ENCODE measurements at regions not wholly inside any gene's neighbourhood (a gene's known extent, or its start where the extent isn't known, plus 50 kb on each side); places are given as distances from the start of the nearest gene placed in this dataset.

DNA sequence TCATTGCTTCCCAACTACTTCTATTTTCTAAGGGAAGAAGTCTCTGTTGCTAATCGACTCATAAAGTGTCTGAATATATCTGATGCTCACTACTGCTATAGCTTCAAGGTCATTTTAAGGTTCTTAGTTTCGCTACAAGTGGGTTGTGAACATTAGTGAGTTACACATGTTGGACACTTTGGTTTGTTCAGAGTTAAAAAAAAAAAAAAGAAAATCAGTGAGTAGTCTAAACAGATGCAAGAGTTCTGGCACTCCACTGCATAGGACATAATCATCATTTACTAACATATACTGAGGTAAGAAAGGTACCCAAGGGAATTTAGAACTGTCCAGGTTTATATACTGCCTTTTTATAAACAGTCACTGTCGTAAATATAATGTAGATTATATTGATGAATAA lies 108.8 kb downstream of the KLF12 start:
- WGBS, 2 experiments = 89 to 97% methylated on average over 2 of the region's 3 CpGs
- Histone ChIP-seq H3K27me3 (ENCODE audit: control insufficient read depth, insufficient read depth, low read length, poor library complexity, severe bottlenecking) (no peaks in the 10 kb centered on the region), H3K36me3 (ENCODE audit: control insufficient read depth, insufficient read depth, low read length) (no peaks in the 10 kb centered on the region), H3K4me3 (ENCODE audit: insufficient read depth, low read depth, low read length) (no peak overlapping the region), H3K9me3 (ENCODE audit: control insufficient read depth, low read length) (no peaks in the 10 kb centered on the region), H3K27ac (ENCODE audit: insufficient read depth, low read depth, low read length, poor library complexity, severe bottlenecking) (no peak overlapping the region), H3K4me1 (ENCODE audit: control insufficient read depth, insufficient read depth, low read length) (peaks cover 9% of the 10 kb centered on the region)

DNA sequence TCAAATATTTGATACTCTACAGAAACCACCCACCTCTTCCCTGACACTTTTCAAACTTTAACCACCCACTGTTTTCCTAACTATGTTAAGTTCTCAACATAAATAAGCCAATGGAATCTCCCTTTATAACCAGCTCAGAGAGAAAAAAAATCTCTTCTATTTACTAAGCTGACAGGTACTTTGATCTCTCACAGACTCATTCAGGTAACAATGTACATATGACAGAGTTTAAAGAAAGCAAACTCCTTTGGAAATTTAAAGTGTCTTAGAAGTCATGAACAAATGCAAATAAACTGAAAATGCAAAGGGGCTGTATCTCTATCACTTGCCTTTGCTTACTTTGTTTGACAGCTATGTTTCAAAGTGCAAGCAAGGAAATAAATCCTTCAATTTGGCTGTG lies 109.3 kb downstream of the KLF12 start:
- Histone ChIP-seq H3K9me3 (ENCODE audit: control insufficient read depth, low read length) (no peaks in the 10 kb centered on the region), H3K36me3 (ENCODE audit: control insufficient read depth, insufficient read depth, low read length) (no peaks in the 10 kb centered on the region), H3K4me3 (ENCODE audit: insufficient read depth, low read depth, low read length) (no peak overlapping the region), H3K4me1 (ENCODE audit: control insufficient read depth, insufficient read depth, low read length) (peaks cover 9% of the 10 kb centered on the region), H3K27ac (ENCODE audit: insufficient read depth, low read depth, low read length, poor library complexity, severe bottlenecking) (no peak overlapping the region), H3K27me3 (ENCODE audit: control insufficient read depth, insufficient read depth, low read length, poor library complexity, severe bottlenecking) (no peaks in the 10 kb centered on the region)

DNA sequence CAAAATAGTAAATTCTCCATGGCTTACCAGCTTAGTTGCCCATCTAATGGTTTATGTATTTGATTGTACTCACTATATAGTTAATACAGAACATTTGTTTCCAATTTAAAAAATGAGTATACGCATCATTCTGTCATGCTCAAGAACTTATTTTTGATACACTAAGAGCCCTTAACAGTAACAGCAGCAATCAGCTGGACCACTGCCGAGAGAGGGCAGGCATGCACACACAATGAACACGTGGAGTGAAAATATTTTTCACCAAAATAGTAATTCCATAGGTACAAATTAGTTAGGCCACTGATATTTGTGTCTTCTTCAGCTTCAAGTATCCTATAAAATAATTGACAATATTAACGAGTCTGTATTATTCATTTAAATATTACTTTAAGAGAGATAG lies 109.9 kb downstream of the KLF12 start:
- no peaks in the 10 kb centered on the region for H3K9me3 ChIP-seq (ENCODE audit: control insufficient read depth, low read length)
- peaks cover 9% of the 10 kb centered on the region for H3K4me1 ChIP-seq (ENCODE audit: control insufficient read depth, insufficient read depth, low read length)
- 79 to 93% methylated on average over 3 of the region's 4 CpGs for WGBS, 2 experiments
- no peak overlapping the region for H3K27ac ChIP-seq (ENCODE audit: insufficient read depth, low read depth, low read length, poor library complexity, severe bottlenecking)
- H3K27me3 ChIP-seq (ENCODE audit: control insufficient read depth, insufficient read depth, low read length, poor library complexity, severe bottlenecking) = no peaks in the 10 kb centered on the region
- H3K4me3 ChIP-seq (ENCODE audit: insufficient read depth, low read depth, low read length) = no peak overlapping the region
- no peaks in the 10 kb centered on the region for H3K36me3 ChIP-seq (ENCODE audit: control insufficient read depth, insufficient read depth, low read length)

DNA sequence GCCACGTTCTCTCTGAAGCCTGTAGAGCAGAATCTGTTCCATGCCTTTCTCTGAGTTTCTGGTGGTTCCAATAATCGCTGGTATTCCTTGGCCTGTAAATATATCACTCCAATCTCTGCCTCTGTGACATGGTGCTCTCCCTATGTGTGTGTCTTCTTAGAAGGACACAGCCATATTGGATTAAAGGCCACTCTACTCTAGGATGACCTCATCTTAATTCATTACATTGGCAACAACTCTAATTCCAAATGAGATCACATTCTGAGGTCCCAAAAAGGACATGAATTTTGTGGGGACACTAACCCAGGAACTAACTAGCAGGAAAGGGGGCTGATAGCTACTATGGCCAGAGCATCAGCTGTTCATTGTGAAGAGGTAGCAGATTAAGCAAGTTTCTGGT lies 110.7 kb downstream of the KLF12 start:
- H3K36me3 ChIP-seq (ENCODE audit: control insufficient read depth, insufficient read depth, low read length) = no peaks in the 10 kb centered on the region
- H3K4me1 ChIP-seq (ENCODE audit: control insufficient read depth, insufficient read depth, low read length) = peaks cover 9% of the 10 kb centered on the region
- WGBS, 2 experiments = 90 to 96% methylated on average over 2 of the region's 2 CpGs
- no peaks in the 10 kb centered on the region for H3K27me3 ChIP-seq (ENCODE audit: control insufficient read depth, insufficient read depth, low read length, poor library complexity, severe bottlenecking)
- H3K9me3 ChIP-seq (ENCODE audit: control insufficient read depth, low read length) = no peaks in the 10 kb centered on the region
- H3K4me3 ChIP-seq (ENCODE audit: insufficient read depth, low read depth, low read length) = no peak overlapping the region
- H3K27ac ChIP-seq (ENCODE audit: insufficient read depth, low read depth, low read length, poor library complexity, severe bottlenecking) = no peak overlapping the region

DNA sequence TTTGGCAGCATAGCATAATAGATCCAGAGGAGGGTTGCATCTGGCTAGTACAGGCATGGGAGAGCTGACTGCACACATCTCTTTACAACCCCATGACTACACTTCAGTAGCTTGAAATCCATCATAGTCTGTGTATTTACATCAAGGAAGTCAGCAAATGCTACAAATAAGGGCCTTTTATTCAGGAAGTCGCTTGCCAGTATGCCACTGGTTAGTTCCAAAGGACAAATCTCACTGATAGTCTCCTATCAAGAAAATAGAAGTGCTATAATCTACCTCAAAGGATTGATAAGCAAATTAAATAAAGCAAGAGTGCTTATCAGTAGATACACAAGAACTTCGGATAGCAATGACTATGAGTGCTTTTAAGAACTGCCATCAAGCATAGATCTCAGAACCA lies 112.7 kb downstream of the KLF12 start:
- Histone ChIP-seq H3K4me1 (ENCODE audit: control insufficient read depth, insufficient read depth, low read length) (no peaks in the 10 kb centered on the region), H3K27me3 (ENCODE audit: control insufficient read depth, insufficient read depth, low read length, poor library complexity, severe bottlenecking) (no peaks in the 10 kb centered on the region), H3K9me3 (ENCODE audit: control insufficient read depth, low read length) (no peaks in the 10 kb centered on the region), H3K36me3 (ENCODE audit: control insufficient read depth, insufficient read depth, low read length) (no peaks in the 10 kb centered on the region), H3K4me3 (ENCODE audit: insufficient read depth, low read depth, low read length) (no peak overlapping the region), H3K27ac (ENCODE audit: insufficient read depth, low read depth, low read length, poor library complexity, severe bottlenecking) (no peak overlapping the region)
- WGBS, 2 experiments = 89 to 100% methylated on average over 2 of the region's 2 CpGs

DNA sequence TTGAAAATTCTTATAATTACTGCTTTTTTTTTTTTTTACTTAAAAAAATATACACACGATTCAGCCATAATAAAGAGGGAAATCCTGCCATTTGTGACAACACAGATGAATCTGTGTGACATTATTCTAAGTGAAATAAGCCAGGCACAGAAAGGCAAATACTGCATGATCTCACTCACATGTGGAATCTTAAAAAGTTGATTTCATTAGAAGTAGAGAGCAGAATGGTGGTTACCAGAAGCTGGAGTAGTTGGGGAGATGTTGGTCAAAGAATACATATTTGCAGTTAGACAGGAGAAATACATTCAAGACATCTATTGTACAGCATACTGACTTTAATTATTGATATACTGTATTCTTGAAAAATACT lies 116.2 kb downstream of the KLF12 start:
- Histone ChIP-seq H3K27ac (ENCODE audit: insufficient read depth, low read depth, low read length, poor library complexity, severe bottlenecking) (no peak overlapping the region), H3K4me1 (ENCODE audit: control insufficient read depth, insufficient read depth, low read length) (no peaks in the 10 kb centered on the region), H3K36me3 (ENCODE audit: control insufficient read depth, insufficient read depth, low read length) (no peaks in the 10 kb centered on the region), H3K4me3 (ENCODE audit: insufficient read depth, low read depth, low read length) (no peak overlapping the region), H3K27me3 (ENCODE audit: control insufficient read depth, insufficient read depth, low read length, poor library complexity, severe bottlenecking) (no peaks in the 10 kb centered on the region), H3K9me3 (ENCODE audit: control insufficient read depth, low read length) (no peaks in the 10 kb centered on the region)
- 91% methylated on average over 1 of the region's 1 CpG; no CpG with 5 or more reads in 1 of the 2 experiments for WGBS, 2 experiments

DNA sequence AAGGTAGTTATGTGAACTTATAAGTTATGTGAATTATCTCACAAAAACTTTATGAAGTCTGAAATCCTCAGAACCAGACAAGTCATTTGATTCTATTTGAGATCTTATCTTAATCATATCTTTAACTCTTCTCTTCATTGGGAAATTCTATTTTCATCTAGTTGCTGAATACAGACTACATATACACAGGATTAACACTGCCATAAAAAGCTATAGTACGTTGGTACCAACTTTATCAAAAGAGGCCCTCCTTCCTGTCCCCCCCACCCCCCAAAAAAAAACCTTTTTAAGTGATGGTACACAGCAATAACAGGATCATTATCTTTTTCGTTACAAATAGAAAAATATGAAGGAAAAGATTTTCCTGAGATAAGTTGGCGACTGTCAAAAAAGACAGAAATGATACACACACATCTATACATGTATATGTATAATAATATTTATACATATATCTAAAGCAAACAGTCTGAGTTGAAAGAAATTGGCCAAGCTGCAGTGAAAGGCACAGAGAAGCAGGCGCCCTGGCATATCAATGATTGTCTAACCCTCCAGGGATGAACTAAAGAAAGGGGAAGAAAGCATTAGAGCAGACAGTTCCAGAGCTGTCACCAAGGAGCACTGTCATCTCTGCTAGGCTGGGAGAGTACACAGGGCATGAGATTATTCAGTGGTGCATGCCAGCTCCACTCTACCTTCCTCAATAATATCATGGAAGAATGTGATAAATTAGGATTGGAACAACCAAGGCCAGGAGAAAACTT lies 116.7 kb downstream of the KLF12 start:
- H3K4me1 ChIP-seq (ENCODE audit: control insufficient read depth, insufficient read depth, low read length) = no peaks in the 10 kb centered on the region
- H3K9me3 ChIP-seq (ENCODE audit: control insufficient read depth, low read length) = no peaks in the 10 kb centered on the region
- WGBS, 2 experiments = 93 to 98% methylated on average over 2 of the region's 4 CpGs
- no peak overlapping the region for H3K4me3 ChIP-seq (ENCODE audit: insufficient read depth, low read depth, low read length)
- H3K36me3 ChIP-seq (ENCODE audit: control insufficient read depth, insufficient read depth, low read length) = no peaks in the 10 kb centered on the region
- no peaks in the 10 kb centered on the region for H3K27me3 ChIP-seq (ENCODE audit: control insufficient read depth, insufficient read depth, low read length, poor library complexity, severe bottlenecking)
- no peak overlapping the region for H3K27ac ChIP-seq (ENCODE audit: insufficient read depth, low read depth, low read length, poor library complexity, severe bottlenecking)

DNA sequence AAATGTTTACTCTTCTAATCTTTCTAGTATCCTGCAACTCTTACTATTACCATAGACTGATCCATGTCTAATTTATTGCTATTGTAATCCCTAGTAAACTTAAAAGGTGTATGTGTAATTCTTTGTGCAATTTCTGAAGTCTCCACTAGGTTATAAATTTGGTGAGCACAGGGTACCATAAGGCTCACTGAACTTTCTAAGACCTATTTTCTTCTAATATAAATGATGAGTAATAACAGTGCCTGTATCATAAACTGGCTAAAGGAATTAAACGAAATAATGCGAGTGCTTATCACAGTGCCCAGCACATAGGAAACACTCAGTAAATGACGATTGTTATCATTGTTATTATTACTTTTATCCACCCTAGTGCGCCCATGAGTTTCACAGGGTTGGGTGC lies 119.1 kb downstream of the KLF12 start:
- Histone ChIP-seq H3K36me3 (ENCODE audit: control insufficient read depth, insufficient read depth, low read length) (no peaks in the 10 kb centered on the region), H3K4me1 (ENCODE audit: control insufficient read depth, insufficient read depth, low read length) (no peaks in the 10 kb centered on the region), H3K4me3 (ENCODE audit: insufficient read depth, low read depth, low read length) (no peak overlapping the region), H3K9me3 (ENCODE audit: control insufficient read depth, low read length) (no peaks in the 10 kb centered on the region), H3K27me3 (ENCODE audit: control insufficient read depth, insufficient read depth, low read length, poor library complexity, severe bottlenecking) (no peaks in the 10 kb centered on the region), H3K27ac (ENCODE audit: insufficient read depth, low read depth, low read length, poor library complexity, severe bottlenecking) (no peak overlapping the region)
- WGBS, 2 experiments = 93 to 100% methylated on average over 2 to 4 of the region's 4 CpGs

DNA sequence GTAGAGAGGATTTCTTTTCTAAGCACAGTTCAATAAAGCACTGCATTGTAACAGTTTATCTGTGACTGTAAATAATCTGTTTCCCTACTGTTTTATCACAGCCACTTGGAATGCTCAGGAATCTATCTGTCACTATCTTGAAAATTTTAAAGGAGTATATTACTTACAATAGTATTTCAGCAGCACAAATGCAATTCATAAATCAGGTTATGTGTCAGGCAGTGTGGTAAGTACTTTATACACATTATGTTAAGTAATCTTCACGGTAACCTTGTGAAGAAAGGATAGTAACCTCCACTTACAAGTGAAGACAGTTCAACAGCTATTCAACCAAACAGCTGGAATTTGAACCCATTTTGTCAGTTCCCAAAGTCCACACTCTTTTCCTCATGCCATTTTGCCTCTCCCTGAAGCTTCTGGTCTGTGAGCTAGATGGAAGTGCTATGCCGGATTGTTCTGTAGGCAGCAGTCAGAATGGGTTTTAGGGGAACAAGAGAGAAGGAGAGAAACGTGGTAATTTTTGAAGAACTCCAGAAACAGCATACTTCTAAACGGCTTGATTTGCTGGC lies 125.0 kb downstream of the KLF12 start:
- H3K27ac ChIP-seq (ENCODE audit: insufficient read depth, low read depth, low read length, poor library complexity, severe bottlenecking) = no peak overlapping the region
- H3K4me3 ChIP-seq (ENCODE audit: insufficient read depth, low read depth, low read length) = no peak overlapping the region
- no peaks in the 10 kb centered on the region for H3K4me1 ChIP-seq (ENCODE audit: control insufficient read depth, insufficient read depth, low read length)
- no peaks in the 10 kb centered on the region for H3K27me3 ChIP-seq (ENCODE audit: control insufficient read depth, insufficient read depth, low read length, poor library complexity, severe bottlenecking)
- 97 to 98% methylated on average over 3 to 4 of the region's 4 CpGs for WGBS, 2 experiments
- no peaks in the 10 kb centered on the region for H3K36me3 ChIP-seq (ENCODE audit: control insufficient read depth, insufficient read depth, low read length)
- no peaks in the 10 kb centered on the region for H3K9me3 ChIP-seq (ENCODE audit: control insufficient read depth, low read length)

DNA sequence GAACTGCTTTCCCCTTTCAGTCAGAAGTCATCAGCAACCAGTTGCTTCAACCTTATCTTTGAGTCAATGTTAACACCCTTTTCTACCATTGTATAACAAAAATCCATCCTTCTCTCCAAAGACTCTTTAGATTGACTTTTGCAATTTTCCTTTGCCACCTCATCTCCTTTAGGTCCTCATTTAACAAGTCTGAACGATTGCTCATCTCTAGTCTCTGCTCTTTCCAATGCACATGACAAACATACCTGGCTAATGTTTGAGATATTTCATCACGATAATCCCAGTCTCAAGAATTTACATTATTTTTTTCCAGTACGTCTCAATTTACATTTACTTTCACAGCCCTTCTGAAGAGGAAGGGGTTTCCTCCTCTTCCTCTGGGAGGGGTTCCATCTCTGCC lies 127.5 kb downstream of the KLF12 start:
- Histone ChIP-seq H3K4me1 (ENCODE audit: control insufficient read depth, insufficient read depth, low read length) (no peaks in the 10 kb centered on the region), H3K36me3 (ENCODE audit: control insufficient read depth, insufficient read depth, low read length) (no peaks in the 10 kb centered on the region), H3K9me3 (ENCODE audit: control insufficient read depth, low read length) (no peaks in the 10 kb centered on the region), H3K27me3 (ENCODE audit: control insufficient read depth, insufficient read depth, low read length, poor library complexity, severe bottlenecking) (no peaks in the 10 kb centered on the region), H3K27ac (ENCODE audit: insufficient read depth, low read depth, low read length, poor library complexity, severe bottlenecking) (no peak overlapping the region), H3K4me3 (ENCODE audit: insufficient read depth, low read depth, low read length) (no peak overlapping the region)
- WGBS, 2 experiments = 94 to 97% methylated on average over 3 of the region's 3 CpGs

All from ectodermal cell (in vitro differentiated cells).